ENCODE measurements at regions not wholly inside any gene's neighbourhood (a gene's known extent, or its start where the extent isn't known, plus 50 kb on each side); places are given as distances from the start of the nearest gene placed in this dataset.
A peak's percentile ranks its signal among the peaks of the same experiment; 100 is the strongest.
"Not testable (repeated sequence)": the region's sequence is repeated elsewhere in the genome, so short reads cannot be mapped to it uniquely, and the experiment has no call there.

DNA sequence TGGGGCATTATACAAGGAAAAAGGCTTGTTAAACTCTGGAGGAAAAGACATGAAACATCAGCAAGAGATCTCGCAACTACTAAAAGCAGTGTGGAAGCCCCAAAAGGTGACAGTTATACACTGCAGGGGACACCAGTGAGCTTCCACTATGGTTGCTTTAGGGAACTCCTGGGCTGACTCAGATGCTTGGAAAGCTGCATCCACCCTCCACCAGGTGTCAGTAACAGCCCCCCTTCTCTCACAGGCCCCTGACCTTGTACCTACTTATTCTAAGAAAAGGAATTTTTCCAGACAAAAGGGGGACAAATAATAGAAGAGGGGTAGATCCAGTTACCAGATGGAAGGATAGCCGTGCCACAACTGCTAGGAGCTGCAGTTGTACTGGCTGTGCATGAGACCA, 154.4 kb upstream of the COX7C start:
- no peak for DNase-seq
- peaks cover 6% of the 10 kb centered on the region for H3K36me3 Mint-ChIP-seq (ENCODE audit: low read depth)

DNA sequence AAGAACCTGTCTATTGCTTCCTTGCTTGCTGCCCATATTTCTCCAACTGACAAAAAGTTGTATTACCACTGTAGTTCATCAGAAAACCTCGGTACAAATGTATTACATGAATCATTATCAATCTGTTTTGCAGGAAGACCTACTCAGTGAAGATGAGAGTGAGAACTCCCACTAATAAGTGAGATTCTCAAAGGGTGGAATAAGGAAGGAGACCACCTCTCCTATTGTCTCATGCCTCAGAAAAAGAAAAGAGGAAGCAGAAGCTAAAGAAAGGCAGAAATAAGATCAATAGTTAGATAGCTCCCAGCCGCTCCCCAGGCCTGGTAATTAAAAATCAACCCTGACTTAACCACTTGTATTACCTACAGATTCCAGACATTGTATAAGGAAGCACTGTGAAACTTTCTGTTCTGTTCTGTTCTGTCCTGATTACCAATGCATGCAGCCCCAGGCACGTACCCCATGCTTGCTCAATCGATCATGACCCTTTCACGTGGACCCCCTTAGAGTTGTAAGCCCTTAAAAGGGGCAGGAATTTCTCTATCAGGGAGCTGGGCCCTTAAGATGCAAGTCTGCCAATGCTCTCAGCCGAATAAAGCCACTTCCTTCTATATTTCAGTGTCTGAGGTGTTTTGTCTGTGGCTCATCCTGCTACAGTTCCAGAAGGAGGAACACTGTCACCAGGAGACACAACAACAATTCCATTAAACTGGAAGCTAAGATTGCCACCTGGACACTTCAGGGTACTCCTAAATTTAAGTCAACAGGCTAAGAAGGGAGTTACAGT, 152.5 kb upstream of the COX7C start:
- Mint-ChIP-seq H3K36me3 (ENCODE audit: low read depth) (peaks cover 6% of the 10 kb centered on the region), H3K27ac (no peak overlapping the region)
- DNase-seq, result no peak

More for the DNA sequence above, 154.4 kb upstream of the COX7C start:
- Mint-ChIP-seq H3K27ac (no peak overlapping the region), H3K4me1 (peaks cover 5% of the 10 kb centered on the region), H3K4me3 (no peak overlapping the region), H3K9me3 (peaks cover 37% of the 10 kb centered on the region), H3K27me3 (ENCODE audit: low read depth, poor library complexity) (no peaks in the 10 kb centered on the region)
- TF ChIP-seq, protein P1, sequence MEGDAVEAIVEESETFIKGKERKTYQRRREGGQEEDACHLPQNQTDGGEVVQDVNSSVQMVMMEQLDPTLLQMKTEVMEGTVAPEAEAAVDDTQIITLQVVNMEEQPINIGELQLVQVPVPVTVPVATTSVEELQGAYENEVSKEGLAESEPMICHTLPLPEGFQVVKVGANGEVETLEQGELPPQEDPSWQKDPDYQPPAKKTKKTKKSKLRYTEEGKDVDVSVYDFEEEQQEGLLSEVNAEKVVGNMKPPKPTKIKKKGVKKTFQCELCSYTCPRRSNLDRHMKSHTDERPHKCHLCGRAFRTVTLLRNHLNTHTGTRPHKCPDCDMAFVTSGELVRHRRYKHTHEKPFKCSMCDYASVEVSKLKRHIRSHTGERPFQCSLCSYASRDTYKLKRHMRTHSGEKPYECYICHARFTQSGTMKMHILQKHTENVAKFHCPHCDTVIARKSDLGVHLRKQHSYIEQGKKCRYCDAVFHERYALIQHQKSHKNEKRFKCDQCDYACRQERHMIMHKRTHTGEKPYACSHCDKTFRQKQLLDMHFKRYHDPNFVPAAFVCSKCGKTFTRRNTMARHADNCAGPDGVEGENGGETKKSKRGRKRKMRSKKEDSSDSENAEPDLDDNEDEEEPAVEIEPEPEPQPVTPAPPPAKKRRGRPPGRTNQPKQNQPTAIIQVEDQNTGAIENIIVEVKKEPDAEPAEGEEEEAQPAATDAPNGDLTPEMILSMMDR (IDR thresholded peaks at IDR 0.05), result no peak

DNA sequence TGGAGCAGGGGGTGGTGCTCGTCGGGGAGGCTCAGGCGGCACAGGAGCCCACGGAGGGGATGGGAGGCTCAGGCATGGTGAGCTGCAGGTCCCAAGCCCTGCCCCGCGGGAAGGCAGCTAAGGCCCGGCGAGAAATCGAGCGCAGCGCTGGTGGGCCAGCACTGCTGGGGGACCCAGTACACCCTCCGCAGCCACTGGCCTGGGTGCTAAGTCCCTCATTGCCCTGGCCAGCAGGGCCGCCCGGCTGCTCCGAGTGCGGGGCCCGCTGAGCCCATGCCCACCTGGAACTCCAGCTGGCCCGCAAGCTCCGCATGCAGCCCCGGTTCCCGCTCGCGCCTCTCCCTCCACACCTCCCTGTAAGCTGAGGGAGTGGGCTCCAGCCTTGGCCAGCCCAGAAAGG, 151.0 kb upstream of the COX7C start:
- H3K27me3 Mint-ChIP-seq (ENCODE audit: low read depth, poor library complexity); H3K4me3 Mint-ChIP-seq; H3K4me1 Mint-ChIP-seq; H3K36me3 Mint-ChIP-seq (ENCODE audit: low read depth); H3K27ac Mint-ChIP-seq; DNase-seq: not testable (repeated sequence)
- H3K9me3 Mint-ChIP-seq, result peaks cover 30% of the 10 kb centered on the region

More for the DNA sequence above, 152.5 kb upstream of the COX7C start:
- no peaks in the 10 kb centered on the region for H3K27me3 Mint-ChIP-seq (ENCODE audit: low read depth, poor library complexity)
- TF ChIP-seq, protein P1 (IDR thresholded peaks at IDR 0.05), result no peak
- peaks cover 31% of the 10 kb centered on the region for H3K9me3 Mint-ChIP-seq
- peaks cover 5% of the 10 kb centered on the region for H3K4me1 Mint-ChIP-seq
- H3K4me3 Mint-ChIP-seq, result no peak overlapping the region

DNA sequence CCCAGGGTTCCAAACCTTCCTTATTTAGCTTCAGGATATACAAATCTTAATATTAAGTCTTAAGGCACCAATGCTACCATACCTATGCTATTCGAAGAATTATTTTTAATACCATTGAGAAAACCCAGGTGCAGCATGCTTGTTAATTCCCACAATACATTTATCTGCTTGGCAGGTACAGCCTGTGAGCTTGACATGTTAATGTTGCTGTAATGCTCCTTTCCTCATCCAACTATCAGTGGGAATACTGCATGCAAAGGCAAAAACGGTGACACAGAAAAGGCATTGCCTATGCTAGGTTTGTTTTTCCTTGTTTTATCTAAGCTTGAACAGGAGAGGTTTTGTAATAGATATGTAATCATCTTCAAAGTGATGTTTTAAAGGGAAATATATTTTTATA, 135.7 kb upstream of the COX7C start:
- Mint-ChIP-seq H3K36me3 (ENCODE audit: low read depth) (no peaks in the 10 kb centered on the region), H3K27me3 (ENCODE audit: low read depth, poor library complexity) (peaks cover 3% of the 10 kb centered on the region), H3K27ac (no peak overlapping the region), H3K4me1 (no peaks in the 10 kb centered on the region), H3K4me3 (no peak overlapping the region), H3K9me3 (no peaks in the 10 kb centered on the region)
- no peak for DNase-seq
- TF ChIP-seq, protein P1 (IDR thresholded peaks at IDR 0.05), result no peak

DNA sequence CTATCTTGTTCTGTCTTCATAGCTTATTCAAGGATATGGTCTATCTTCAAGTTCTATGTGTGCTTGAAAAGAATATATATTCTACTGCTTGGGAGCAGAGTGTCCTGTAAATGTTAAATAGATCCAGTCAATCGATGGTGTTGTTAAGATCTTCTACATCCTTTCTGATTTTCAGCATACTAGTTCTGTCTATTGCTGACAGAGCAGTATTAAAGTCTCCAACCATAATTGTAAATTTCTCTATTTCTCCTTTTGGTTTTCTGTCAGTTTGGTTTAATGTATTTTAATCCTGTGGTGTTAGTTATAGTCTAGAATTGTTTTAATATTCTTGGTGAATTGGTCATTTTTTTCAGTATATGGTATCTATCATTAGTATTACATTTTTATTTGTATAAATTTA, 124.0 kb upstream of the COX7C start:
- TF ChIP-seq, protein P1 (IDR thresholded peaks at IDR 0.05), result no peak
- no peak for DNase-seq
- no peaks in the 10 kb centered on the region for H3K4me1 Mint-ChIP-seq
- H3K27me3 Mint-ChIP-seq (ENCODE audit: low read depth, poor library complexity), result peaks cover 17% of the 10 kb centered on the region
- H3K27ac Mint-ChIP-seq, result no peak overlapping the region
- no peaks in the 10 kb centered on the region for H3K36me3 Mint-ChIP-seq (ENCODE audit: low read depth)
- H3K9me3 Mint-ChIP-seq, result no peaks in the 10 kb centered on the region
- no peak overlapping the region for H3K4me3 Mint-ChIP-seq

DNA sequence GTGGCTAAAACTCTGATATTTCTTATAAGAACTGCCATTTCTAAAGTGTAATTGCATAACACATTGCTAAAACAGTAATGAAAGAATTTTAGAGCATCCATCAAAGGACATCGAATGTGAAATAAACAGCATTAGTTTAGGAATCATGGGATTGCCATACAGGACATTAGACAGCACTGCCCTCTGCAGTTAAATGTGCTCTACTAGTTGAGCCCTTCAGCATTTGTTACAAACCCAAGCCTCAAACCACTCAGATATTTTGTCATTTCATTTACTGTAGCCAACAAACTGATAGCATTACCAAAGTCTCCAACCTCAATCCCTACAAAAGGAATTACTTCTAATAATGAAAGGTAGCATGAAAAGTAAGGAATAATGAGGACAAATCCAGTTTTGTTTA, 116.8 kb upstream of the COX7C start:
- Mint-ChIP-seq H3K4me3 (no peak overlapping the region), H3K27me3 (ENCODE audit: low read depth, poor library complexity) (no peaks in the 10 kb centered on the region), H3K27ac (no peak overlapping the region), H3K9me3 (no peaks in the 10 kb centered on the region), H3K36me3 (ENCODE audit: low read depth) (no peaks in the 10 kb centered on the region), H3K4me1 (no peaks in the 10 kb centered on the region)
- TF ChIP-seq, protein P1 (IDR thresholded peaks at IDR 0.05), result peak; percentile 17
- no peak for DNase-seq
